Tibial nerve (tissue), 4 donors: ENCODE measurements at regions not wholly inside any gene's neighbourhood (a gene's known extent, or its start where the extent isn't known, plus 50 kb on each side); places are given as distances from the start of the nearest gene placed in this dataset.

Experiments
- CTCF ChIP-seq, 5 experiments: fragments of 200-600 bp in 3 of 5; fragments of 450-650 bp in 2 of 5; sonication (generic) in 3 of 5; IDR thresholded peaks; one replicate each; pipeline ENCODE4 v1.5.1; 2016 to 2019; ENCODE audit warnings: antibody characterized with exemption in 5 of 5, mild to moderate bottlenecking in 3 of 5, moderate library complexity in 2 of 5
- EP300 ChIP-seq, 2 donors: sonication (generic); formaldehyde crosslinking; IDR thresholded peaks; one replicate each; pipeline ENCODE4 v1.6.1; 2017; ENCODE audit warnings: antibody characterized with exemption in 2 of 2, mild to moderate bottlenecking in 1 of 2

- TF ChIP-seq CTCF (IDR thresholded peaks at IDR 0.05): no peak
- no peak for TF ChIP-seq EP300 (IDR thresholded peaks at IDR 0.05)
Observed at GRCh38 chr1:106134561-106134960, 921.9 kb upstream of the PRMT6 start.
